ENCODE measurements at regions not wholly inside any gene's neighbourhood (a gene's known extent, or its start where the extent isn't known, plus 50 kb on each side); places are given as distances from the start of the nearest gene placed in this dataset.

DNA sequence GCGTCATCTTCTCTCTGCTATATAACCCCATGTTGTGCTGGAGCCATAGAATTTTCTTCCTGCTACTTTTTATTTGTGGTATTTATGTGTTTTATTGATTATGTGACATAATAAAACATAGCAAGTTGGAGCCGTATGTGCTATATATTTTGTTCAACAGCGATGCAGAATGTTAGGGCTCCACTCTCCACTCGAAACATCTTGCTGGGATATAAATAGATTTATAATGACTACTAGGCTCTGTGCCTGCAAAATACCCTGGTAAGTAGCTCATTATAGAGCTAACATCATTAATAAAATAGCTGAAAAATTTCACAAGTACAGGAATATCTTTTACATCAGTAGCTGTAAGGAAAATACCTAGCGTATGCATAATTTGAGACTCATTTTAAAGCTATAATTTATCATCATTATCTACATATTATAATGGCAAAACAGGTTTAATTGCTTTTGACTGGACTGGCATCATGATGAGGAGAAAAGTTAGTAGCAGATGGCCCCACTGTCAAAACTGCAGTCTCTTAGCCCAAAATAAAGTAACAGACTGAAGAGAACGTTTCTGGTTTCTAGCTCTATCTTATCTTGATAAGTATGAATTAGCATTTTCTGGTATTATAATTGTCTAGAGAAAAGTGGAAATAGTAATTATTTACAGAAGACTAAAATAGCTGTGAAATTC is 263.0 kb downstream of the NEDD1 start:
- ATAC-seq (no peak), DNase-seq (no peak)
- H3K9me3 Mint-ChIP-seq, result no peaks in the 10 kb centered on the region
- intact Hi-C loops (cut with micrococcal nuclease), result no loop called here
- no peaks in the 10 kb centered on the region for H3K4me1 Mint-ChIP-seq (ENCODE audit: low read depth)
- H3K27me3 Mint-ChIP-seq, result peaks cover 2% of the 10 kb centered on the region
- H3K36me3 Mint-ChIP-seq (ENCODE audit: low read depth), result no peaks in the 10 kb centered on the region
- no peak for TF ChIP-seq CTCF (IDR thresholded peaks at IDR 0.05)
- CTCF ChIA-PET, result no interaction called here
- H3K4me3 Mint-ChIP-seq, result no peak overlapping the region
- H3K27ac Mint-ChIP-seq, result no peak overlapping the region
- POLR2A ChIA-PET, result no interaction called here

GRCh38 chr12:97173688-97174410 is 266.8 kb downstream of the NEDD1 start:
- POLR2A ChIA-PET, result no interaction called here
- no peaks in the 10 kb centered on the region for H3K4me1 Mint-ChIP-seq (ENCODE audit: low read depth)
- H3K27ac Mint-ChIP-seq, result no peak overlapping the region
- H3K4me3 Mint-ChIP-seq, result no peak overlapping the region
- TF ChIP-seq CTCF (IDR thresholded peaks at IDR 0.05), result no peak
- H3K27me3 Mint-ChIP-seq, result peaks cover 1% of the 10 kb centered on the region
- DNase-seq, result no peak
- intact Hi-C loops (cut with micrococcal nuclease), result no loop called here
- no peak for ATAC-seq
- no peaks in the 10 kb centered on the region for H3K36me3 Mint-ChIP-seq (ENCODE audit: low read depth)
- no peaks in the 10 kb centered on the region for H3K9me3 Mint-ChIP-seq
- CTCF ChIA-PET, result no interaction called here

GRCh38 chr12:97177481-97177880 is 270.4 kb downstream of the NEDD1 start:
- no peak overlapping the region for H3K4me3 Mint-ChIP-seq
- ATAC-seq, result no peak
- CTCF ChIA-PET, result no interaction called here

DNA sequence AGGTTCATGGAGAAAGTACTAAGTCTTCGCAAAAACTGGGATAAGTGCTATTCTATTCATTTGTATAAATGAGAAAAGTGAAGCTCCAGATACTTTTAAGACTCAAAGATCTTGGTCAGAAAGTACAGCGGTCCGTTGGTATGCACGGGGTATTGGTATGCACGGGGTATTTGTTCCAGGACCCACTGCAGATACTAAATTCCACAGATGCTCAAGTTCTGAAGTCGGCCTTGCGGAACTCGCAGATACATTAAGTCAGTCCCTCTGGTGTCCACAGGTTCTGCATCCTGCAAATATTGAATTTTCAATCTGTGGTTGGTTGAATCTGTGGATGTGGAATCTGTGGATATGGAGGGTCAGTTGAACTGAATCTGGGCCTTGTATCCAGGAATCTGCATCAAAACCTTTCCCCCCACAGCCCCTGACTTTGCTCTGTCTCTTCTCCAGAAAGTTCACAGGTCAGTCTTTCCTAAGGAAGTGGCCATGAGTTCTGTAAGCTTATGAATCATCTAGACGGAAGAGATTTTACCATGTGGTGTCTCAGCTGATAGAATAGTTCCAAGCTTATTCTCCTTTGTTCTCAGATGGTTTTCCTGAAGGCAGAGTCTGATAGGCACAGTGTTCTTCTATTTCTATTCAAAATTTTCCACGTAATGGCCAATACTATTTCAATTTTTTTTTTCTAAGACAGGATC is 274.7 kb downstream of the NEDD1 start:
- POLR2A ChIA-PET, result no interaction called here
- no peaks in the 10 kb centered on the region for H3K9me3 Mint-ChIP-seq
- no peak overlapping the region for H3K4me3 Mint-ChIP-seq

More at GRCh38 chr12:97177481-97177880, 270.4 kb downstream of the NEDD1 start:
- intact Hi-C loops (cut with micrococcal nuclease), result no loop called here
- POLR2A ChIA-PET, result no interaction called here
- Mint-ChIP-seq H3K27ac (no peak overlapping the region), H3K4me1 (ENCODE audit: low read depth) (no peaks in the 10 kb centered on the region), H3K27me3 (peaks cover 4% of the 10 kb centered on the region), H3K36me3 (ENCODE audit: low read depth) (no peaks in the 10 kb centered on the region), H3K9me3 (no peaks in the 10 kb centered on the region)
- DNase-seq, result no peak
- no peak for TF ChIP-seq CTCF (IDR thresholded peaks at IDR 0.05)

More for the DNA sequence above, 274.7 kb downstream of the NEDD1 start:
- ATAC-seq (no peak), DNase-seq (no peak)
- peaks cover 4% of the 10 kb centered on the region for H3K27me3 Mint-ChIP-seq
- H3K36me3 Mint-ChIP-seq (ENCODE audit: low read depth), result no peaks in the 10 kb centered on the region
- CTCF ChIA-PET, result no interaction called here
- intact Hi-C loops (cut with micrococcal nuclease), result no loop called here
- no peak for TF ChIP-seq CTCF (IDR thresholded peaks at IDR 0.05)
- H3K4me1 Mint-ChIP-seq (ENCODE audit: low read depth), result no peaks in the 10 kb centered on the region
- H3K27ac Mint-ChIP-seq, result no peak overlapping the region

Measured in activated CD8-positive, alpha-beta T cell treated with anti-CD3 and anti-CD28 coated beads for 36 hours (primary cell).